C1 segment of cervical spinal cord (tissue), 14 donors: ENCODE measurements at regions not wholly inside any gene's neighbourhood (a gene's known extent, or its start where the extent isn't known, plus 50 kb on each side); places are given as distances from the start of the nearest gene placed in this dataset.

ENCODE experiments used
- DNase-seq, 14 donors: peaks; one replicate each; lab custom pipeline; 2025; lab: John Stamatoyannopoulos, UW

- DNase-seq: no peak
These were observed 423.9 kb downstream of the DMRT2 start for GRCh38 chr9:1473956-1474634.

- no peak for DNase-seq
These were observed 424.5 kb downstream of the DMRT2 start for GRCh38 chr9:1474671-1475070.

- DNase-seq: no peak
These were observed 440.4 kb downstream of the DMRT2 start for GRCh38 chr9:1490341-1491232.

- no peak for DNase-seq
These were observed 442.0 kb downstream of the DMRT2 start for GRCh38 chr9:1492156-1492555.

GRCh38 chr9:1495282-1496030, 445.3 kb downstream of the DMRT2 start:
- no peak for DNase-seq

- DNase-seq: no peak
These were observed 455.3 kb downstream of the DMRT2 start for GRCh38 chr9:1505489-1505888.

- DNase-seq: no peak
These were observed 460.6 kb downstream of the DMRT2 start for GRCh38 chr9:1510712-1511111.

- no peak for DNase-seq
These were observed 462.9 kb downstream of the DMRT2 start for GRCh38 chr9:1513105-1513504.

- DNase-seq: no peak
These were observed 464.1 kb downstream of the DMRT2 start for GRCh38 chr9:1514250-1514649.

GRCh38 chr9:1514776-1515363, 464.7 kb downstream of the DMRT2 start:
- no peak for DNase-seq

GRCh38 chr9:1515557-1515956, 465.4 kb downstream of the DMRT2 start:
- no peak for DNase-seq

GRCh38 chr9:1521547-1521946, 471.4 kb downstream of the DMRT2 start:
- no peak for DNase-seq

GRCh38 chr9:1522219-1522767, 472.1 kb downstream of the DMRT2 start:
- no peak for DNase-seq

- DNase-seq: no peak
These were observed 478.3 kb downstream of the DMRT2 start for GRCh38 chr9:1528456-1528855.

GRCh38 chr9:1530696-1531095, 480.5 kb downstream of the DMRT2 start:
- no peak for DNase-seq

GRCh38 chr9:1531424-1531823, 481.3 kb downstream of the DMRT2 start:
- no peak for DNase-seq

GRCh38 chr9:1532171-1532570, 482.0 kb downstream of the DMRT2 start:
- DNase-seq: no peak

GRCh38 chr9:1535051-1535450, 480.1 kb upstream of the SMARCA2 start:
- DNase-seq: no peak

GRCh38 chr9:1535599-1535998, 479.5 kb upstream of the SMARCA2 start:
- no peak for DNase-seq

GRCh38 chr9:1536522-1537170, 478.5 kb upstream of the SMARCA2 start:
- no peak for DNase-seq

- no peak for DNase-seq
These were observed 476.8 kb upstream of the SMARCA2 start for GRCh38 chr9:1538301-1538700.
